Epithelial cell of esophagus (primary cell): ENCODE measurements at regions not wholly inside any gene's neighbourhood (a gene's known extent, or its start where the extent isn't known, plus 50 kb on each side); places are given as distances from the start of the nearest gene placed in this dataset.

ENCODE experiments used
- DNase-seq: peaks from one replicate; pipeline ENCODE4 v3.0.0; 2010; ENCODE audit warnings: low read depth
- H3K4me3 ChIP-seq: 2 replicates; pipeline ENCODE4 v1.5.1; 2011; ENCODE audit warnings: mild to moderate bottlenecking, low read length, control low read depth
- TF ChIP-seq, protein P1 (sequence below): IDR thresholded peaks from 2 replicates; pipeline ENCODE4 v1.5.1; 2011; ENCODE audit warnings: low read depth, mild to moderate bottlenecking, low read length, control low read depth, inconsistent platforms; ENCODE audit not compliant: insufficient read depth; ENCODE audit errors: missing control alignments

DNA sequence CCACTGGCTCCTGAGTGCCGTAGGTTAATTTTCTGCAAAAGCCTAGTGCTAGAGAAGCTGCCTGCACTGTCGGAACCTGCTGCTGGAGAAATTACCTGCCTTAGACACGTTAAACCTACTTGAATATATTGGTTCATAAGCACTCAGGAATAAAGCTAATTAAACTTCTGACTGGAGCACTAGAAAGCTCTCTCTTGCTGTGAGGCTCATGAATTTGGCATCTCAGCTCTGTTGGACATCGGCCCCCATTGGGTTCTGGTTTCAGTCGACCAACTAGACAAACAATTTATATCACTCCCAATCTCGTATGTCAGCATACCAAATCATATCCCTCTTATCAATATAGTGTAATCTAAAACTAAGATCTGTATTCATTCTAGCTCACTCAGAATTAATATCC lies 52.4 kb upstream of the SEMA3C start:
- no peak overlapping the region for H3K4me3 ChIP-seq
- DNase-seq: no peak
- TF ChIP-seq, protein P1, sequence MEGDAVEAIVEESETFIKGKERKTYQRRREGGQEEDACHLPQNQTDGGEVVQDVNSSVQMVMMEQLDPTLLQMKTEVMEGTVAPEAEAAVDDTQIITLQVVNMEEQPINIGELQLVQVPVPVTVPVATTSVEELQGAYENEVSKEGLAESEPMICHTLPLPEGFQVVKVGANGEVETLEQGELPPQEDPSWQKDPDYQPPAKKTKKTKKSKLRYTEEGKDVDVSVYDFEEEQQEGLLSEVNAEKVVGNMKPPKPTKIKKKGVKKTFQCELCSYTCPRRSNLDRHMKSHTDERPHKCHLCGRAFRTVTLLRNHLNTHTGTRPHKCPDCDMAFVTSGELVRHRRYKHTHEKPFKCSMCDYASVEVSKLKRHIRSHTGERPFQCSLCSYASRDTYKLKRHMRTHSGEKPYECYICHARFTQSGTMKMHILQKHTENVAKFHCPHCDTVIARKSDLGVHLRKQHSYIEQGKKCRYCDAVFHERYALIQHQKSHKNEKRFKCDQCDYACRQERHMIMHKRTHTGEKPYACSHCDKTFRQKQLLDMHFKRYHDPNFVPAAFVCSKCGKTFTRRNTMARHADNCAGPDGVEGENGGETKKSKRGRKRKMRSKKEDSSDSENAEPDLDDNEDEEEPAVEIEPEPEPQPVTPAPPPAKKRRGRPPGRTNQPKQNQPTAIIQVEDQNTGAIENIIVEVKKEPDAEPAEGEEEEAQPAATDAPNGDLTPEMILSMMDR: no peak
